Stimulated activated memory B cell treated with anti-CD40 and anti-IgM and Interleukin-4, amounts not matched to agents 10 μg/mL and 1 μg/mL and 100 μg/mL, for 72 hours (primary cell): ENCODE measurements at regions not wholly inside any gene's neighbourhood (a gene's known extent, or its start where the extent isn't known, plus 50 kb on each side); places are given as distances from the start of the nearest gene placed in this dataset.
"Not testable (repeated sequence)": the region's sequence is repeated elsewhere in the genome, so short reads cannot be mapped to it uniquely, and the experiment has no call there.

ENCODE experiments used
- ATAC-seq: fragments of 150-1000 bp; cut with Tn5 transposase; 2 replicates; pipeline ENCODE4 v1.10.0; 2021
- H3K27ac Mint-ChIP-seq: one replicate; pipeline ENCODE4 v1.8.0; 2022; ENCODE audit warnings: mild to moderate bottlenecking, mixed read lengths
- H3K27me3 Mint-ChIP-seq: one replicate; pipeline ENCODE4 v1.8.0; 2022; ENCODE audit warnings: mixed read lengths
- H3K36me3 Mint-ChIP-seq: one replicate; pipeline ENCODE4 v1.8.0; 2022; ENCODE audit warnings: mixed read lengths
- H3K4me1 Mint-ChIP-seq: one replicate; pipeline ENCODE4 v1.8.0; 2022; ENCODE audit warnings: mixed read lengths
- H3K4me3 Mint-ChIP-seq: one replicate; pipeline ENCODE4 v1.8.0; 2022; ENCODE audit warnings: mild to moderate bottlenecking, moderate library complexity, mixed read lengths
- H3K9me3 Mint-ChIP-seq: one replicate; pipeline ENCODE4 v1.8.0; 2022; ENCODE audit warnings: mixed read lengths

DNA sequence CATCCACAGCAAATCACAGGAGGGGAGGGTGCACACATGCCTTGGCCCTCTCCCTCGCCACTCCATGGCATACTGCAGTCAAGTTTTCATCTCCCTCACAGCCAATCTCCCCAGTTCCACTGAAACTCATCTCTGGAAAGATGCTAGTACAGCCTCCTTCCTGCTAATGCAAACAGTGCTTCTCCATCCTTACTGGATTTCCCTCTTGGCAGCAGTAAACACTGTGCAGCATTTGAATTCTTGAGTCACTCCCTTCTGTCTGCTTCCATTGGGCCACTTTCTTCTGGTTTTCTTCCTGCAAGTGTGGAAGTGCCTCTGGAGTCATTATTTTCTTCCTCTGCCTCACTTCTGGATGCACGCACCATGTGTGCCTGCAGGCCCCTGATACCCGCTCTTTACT is 460.3 kb downstream of the QKI start:
- Mint-ChIP-seq H3K9me3 (no peaks in the 10 kb centered on the region), H3K4me1 (no peaks in the 10 kb centered on the region), H3K4me3 (no peak overlapping the region), H3K27me3 (peaks cover 31% of the 10 kb centered on the region), H3K36me3 (no peaks in the 10 kb centered on the region), H3K27ac (no peak overlapping the region)
- ATAC-seq = no peak

DNA sequence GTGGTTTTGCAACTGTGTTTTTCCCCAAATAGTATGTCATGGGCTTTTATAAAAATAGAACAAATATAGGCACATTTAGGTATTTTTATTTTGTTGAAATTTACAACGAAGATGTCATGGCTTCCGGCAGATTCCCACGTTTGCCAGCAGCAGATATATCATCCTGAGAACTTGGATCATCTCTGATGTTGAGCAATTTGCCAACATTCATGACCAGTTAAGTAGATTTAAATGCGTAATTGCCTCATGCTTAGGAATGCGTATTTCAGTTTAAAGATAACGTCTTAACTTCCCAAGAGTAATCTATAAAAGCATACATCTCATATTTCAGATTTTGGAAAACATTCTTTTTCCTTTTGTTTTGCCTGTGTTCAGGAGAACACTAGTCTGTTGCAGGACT is 457.8 kb downstream of the QKI start:
- H3K4me1 Mint-ChIP-seq = no peaks in the 10 kb centered on the region
- ATAC-seq = no peak
- peaks cover 29% of the 10 kb centered on the region for H3K27me3 Mint-ChIP-seq
- H3K9me3 Mint-ChIP-seq = no peaks in the 10 kb centered on the region
- H3K4me3 Mint-ChIP-seq = no peak overlapping the region
- H3K27ac Mint-ChIP-seq = no peak overlapping the region
- H3K36me3 Mint-ChIP-seq = no peaks in the 10 kb centered on the region

DNA sequence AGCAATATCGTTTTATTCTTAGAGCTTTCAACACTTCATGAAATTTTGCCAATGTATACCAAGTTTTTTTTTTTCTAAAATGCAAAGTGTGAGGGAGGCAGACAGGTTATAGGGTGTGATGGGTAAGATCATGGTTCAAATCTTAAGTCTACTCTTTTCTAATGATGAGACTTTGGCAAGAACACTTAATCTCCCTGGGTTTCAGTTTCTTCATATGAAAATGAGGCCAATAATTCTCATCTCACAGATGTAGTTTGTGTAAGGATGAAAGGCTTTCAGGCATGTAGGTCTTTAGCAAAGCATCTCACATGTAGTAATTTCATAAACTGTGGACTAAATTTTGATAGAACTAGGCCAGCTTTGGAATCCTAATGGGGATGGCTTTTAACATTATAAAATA is 457.1 kb downstream of the QKI start:
- Mint-ChIP-seq H3K4me3 (no peak overlapping the region), H3K27me3 (peaks cover 35% of the 10 kb centered on the region), H3K9me3 (no peaks in the 10 kb centered on the region), H3K27ac (no peak overlapping the region), H3K36me3 (no peaks in the 10 kb centered on the region), H3K4me1 (no peaks in the 10 kb centered on the region)
- ATAC-seq = no peak

DNA sequence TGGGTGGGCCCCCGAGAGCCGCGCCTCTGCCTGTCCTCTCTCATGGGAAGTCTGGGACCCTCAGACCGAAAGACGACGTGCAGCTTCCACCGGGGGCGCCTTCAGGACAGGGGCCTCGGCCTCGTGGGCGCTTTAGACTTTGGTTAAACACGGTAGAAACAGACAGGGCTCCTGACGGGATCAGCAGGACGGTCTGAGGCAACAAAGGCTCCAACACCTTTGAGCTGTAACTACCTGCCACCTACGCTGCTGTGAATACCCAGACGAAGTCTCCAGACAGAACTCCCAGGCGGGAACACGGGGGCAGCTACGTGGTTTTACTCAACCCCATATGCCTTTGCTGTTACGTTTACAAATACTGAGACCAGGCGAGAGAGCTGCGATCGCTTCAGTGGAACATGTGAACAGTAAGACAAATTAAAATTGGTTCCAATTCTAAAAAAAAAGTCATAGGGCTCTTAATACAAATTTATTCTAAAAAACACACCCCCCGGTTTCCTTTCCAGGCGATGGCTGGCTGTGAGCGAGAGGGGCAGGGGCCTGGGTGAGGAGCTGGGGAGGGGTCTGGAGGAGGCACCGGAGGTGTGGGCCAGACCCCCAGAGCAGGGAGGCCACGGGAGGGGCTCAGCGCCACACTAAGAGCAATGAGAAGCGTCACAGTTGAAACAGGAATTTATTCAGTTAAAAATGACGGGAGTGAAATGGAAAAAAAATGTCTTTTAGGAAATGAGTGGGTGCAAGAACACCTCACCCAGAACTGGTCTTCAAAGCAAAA is 453.2 kb downstream of the QKI start:
- H3K27me3 Mint-ChIP-seq = peaks cover 32% of the 10 kb centered on the region
- no peak overlapping the region for H3K27ac Mint-ChIP-seq
- H3K36me3 Mint-ChIP-seq = no peaks in the 10 kb centered on the region
- no peaks in the 10 kb centered on the region for H3K4me1 Mint-ChIP-seq
- no peak for ATAC-seq
- no peaks in the 10 kb centered on the region for H3K9me3 Mint-ChIP-seq
- H3K4me3 Mint-ChIP-seq = no peak overlapping the region

DNA sequence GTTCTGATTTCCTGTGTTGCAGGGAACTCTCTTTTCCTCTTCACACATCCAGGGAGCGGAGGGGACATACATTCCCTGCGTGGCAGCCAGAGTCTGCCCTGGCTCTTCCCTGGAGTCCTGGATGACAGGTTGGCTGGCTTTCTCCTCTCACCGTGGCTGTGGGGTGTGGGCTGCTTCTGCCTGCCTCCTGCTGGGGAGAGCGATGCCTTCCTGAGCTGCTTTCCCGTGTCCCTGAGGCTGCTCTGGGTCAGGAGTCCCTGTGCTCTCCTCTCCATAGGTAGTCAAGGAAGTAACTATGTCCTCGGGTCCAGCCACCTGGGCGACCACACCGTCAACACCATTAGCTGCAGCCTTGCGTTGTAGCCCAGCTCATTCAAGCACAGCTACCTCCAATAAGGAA is 451.7 kb downstream of the QKI start:
- Mint-ChIP-seq H3K27ac (no peak overlapping the region), H3K4me3 (no peak overlapping the region), H3K27me3 (peaks cover 43% of the 10 kb centered on the region), H3K36me3 (no peaks in the 10 kb centered on the region), H3K4me1 (no peaks in the 10 kb centered on the region), H3K9me3 (no peaks in the 10 kb centered on the region)
- ATAC-seq = no peak

- no peak overlapping the region for H3K27ac Mint-ChIP-seq
- no peaks in the 10 kb centered on the region for H3K36me3 Mint-ChIP-seq
- H3K9me3 Mint-ChIP-seq = no peaks in the 10 kb centered on the region
- no peak overlapping the region for H3K4me3 Mint-ChIP-seq
- peaks cover 43% of the 10 kb centered on the region for H3K27me3 Mint-ChIP-seq
- H3K4me1 Mint-ChIP-seq = peaks cover 7% of the 10 kb centered on the region
- ATAC-seq = no peak
These were observed 449.0 kb downstream of the QKI start for GRCh38 chr6:163863565-163863964.

DNA sequence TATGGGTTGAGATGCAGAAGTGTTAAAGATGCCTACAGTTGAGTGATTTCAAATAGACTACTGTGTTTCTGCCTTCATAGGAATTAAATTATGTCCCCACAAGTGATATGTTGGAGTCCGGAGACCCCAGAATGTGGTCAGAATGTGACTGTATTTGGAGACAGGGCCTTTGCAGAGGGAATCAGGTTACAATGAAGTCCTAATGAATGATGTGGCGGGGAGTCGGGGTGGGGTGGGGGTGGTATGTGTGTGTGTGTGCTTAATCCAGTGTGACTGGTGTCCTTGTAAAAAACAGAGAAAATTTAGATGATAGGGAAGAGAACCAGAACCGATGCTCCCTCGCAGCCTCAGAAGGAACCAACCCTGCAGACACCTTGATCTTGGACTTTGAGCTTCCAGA is 448.2 kb downstream of the QKI start:
- peaks cover 39% of the 10 kb centered on the region for H3K27me3 Mint-ChIP-seq
- H3K9me3 Mint-ChIP-seq = no peaks in the 10 kb centered on the region
- H3K36me3 Mint-ChIP-seq = no peaks in the 10 kb centered on the region
- H3K4me1 Mint-ChIP-seq = peaks cover 7% of the 10 kb centered on the region
- no peak for ATAC-seq
- H3K27ac Mint-ChIP-seq = no peak overlapping the region
- H3K4me3 Mint-ChIP-seq = no peak overlapping the region

DNA sequence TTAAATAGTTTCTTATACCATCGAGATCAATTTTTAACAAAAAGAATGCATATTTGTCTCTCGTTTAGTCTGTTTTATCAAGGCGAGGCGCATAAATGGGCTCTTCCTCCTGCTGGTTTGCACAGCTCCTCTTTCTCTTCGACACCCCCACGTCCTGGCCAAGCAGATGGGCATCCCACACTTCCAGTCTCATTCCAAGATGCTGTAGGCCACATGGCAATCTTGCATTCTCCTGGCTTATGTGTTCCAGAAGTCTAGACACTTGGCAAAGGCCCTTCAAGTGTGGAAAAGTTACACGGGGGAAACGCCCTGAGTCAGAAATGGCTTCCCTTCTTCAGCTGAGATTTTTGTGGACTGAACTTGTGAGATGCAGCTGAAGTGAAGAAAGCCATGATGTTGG is 447.1 kb downstream of the QKI start:
- H3K4me1 Mint-ChIP-seq = peaks cover 7% of the 10 kb centered on the region
- no peak for ATAC-seq

GRCh38 chr6:163860287-163861081 is 446.0 kb downstream of the QKI start:
- Mint-ChIP-seq H3K36me3 (no peaks in the 10 kb centered on the region), H3K4me1 (peaks cover 7% of the 10 kb centered on the region), H3K27me3 (peaks cover 19% of the 10 kb centered on the region), H3K27ac (no peak overlapping the region), H3K9me3 (no peaks in the 10 kb centered on the region), H3K4me3 (no peak overlapping the region)
- no peak for ATAC-seq

More for the DNA sequence above, 447.1 kb downstream of the QKI start:
- H3K36me3 Mint-ChIP-seq = no peaks in the 10 kb centered on the region
- H3K9me3 Mint-ChIP-seq = no peaks in the 10 kb centered on the region
- H3K27ac Mint-ChIP-seq = no peak overlapping the region
- H3K4me3 Mint-ChIP-seq = no peak overlapping the region
- peaks cover 28% of the 10 kb centered on the region for H3K27me3 Mint-ChIP-seq

DNA sequence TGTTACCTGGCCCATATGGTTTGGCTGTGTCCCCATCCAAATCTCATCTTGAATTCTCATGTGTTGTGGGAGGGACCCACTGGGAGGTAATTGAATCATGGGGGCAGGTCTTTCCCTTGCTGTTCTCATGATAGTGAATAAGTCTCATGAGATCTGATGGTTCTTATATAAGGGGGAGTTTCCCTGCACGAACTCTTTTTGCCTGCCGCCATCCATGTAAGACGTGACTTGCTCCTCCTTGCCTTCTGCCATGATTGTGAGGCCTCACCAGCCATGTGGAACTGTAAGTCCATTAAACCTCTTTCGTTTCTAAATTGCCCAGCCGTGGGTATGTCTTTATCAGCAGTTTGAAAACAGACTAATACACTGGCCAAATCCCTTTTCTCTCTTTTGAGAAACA is 444.4 kb downstream of the QKI start:
- H3K27me3 Mint-ChIP-seq = peaks cover 20% of the 10 kb centered on the region
- not testable (repeated sequence) for H3K36me3 Mint-ChIP-seq, H3K4me3 Mint-ChIP-seq, H3K4me1 Mint-ChIP-seq, H3K9me3 Mint-ChIP-seq, ATAC-seq, H3K27ac Mint-ChIP-seq

GRCh38 chr6:163857421-163857820 is 442.9 kb downstream of the QKI start:
- Mint-ChIP-seq H3K27ac (no peak overlapping the region), H3K27me3 (peaks cover 20% of the 10 kb centered on the region), H3K4me3 (no peak overlapping the region), H3K36me3 (no peaks in the 10 kb centered on the region), H3K9me3 (no peaks in the 10 kb centered on the region), H3K4me1 (peaks cover 7% of the 10 kb centered on the region)
- ATAC-seq = no peak

GRCh38 chr6:163850874-163851273 is 436.4 kb downstream of the QKI start:
- peaks cover 4% of the 10 kb centered on the region for H3K9me3 Mint-ChIP-seq
- ATAC-seq = no peak
- H3K4me3 Mint-ChIP-seq = no peak overlapping the region
- H3K27me3 Mint-ChIP-seq = peaks cover 9% of the 10 kb centered on the region
- H3K4me1 Mint-ChIP-seq = no peaks in the 10 kb centered on the region
- no peak overlapping the region for H3K27ac Mint-ChIP-seq
- H3K36me3 Mint-ChIP-seq = peaks cover 13% of the 10 kb centered on the region

DNA sequence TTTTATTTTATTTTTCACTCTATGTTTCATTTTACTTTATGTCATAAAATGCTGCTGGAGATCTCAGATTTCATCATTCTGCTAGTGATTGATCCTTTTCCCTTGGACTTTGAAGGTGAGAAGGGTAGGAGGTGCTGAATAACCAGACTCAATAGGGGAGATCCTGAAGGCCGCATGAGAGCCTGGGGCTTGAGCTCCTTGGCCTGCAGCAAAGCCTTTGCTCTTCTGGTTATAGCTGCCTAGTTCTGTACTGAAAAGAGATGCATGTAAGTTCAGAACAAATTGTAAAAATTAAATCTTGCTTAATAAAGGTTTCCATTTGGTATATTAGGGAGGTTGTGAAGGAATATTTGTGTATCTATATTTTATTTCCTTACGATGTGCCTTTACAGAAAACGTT is 430.2 kb downstream of the QKI start:
- H3K27me3 Mint-ChIP-seq = no peaks in the 10 kb centered on the region
- H3K4me3 Mint-ChIP-seq = no peak overlapping the region
- no peaks in the 10 kb centered on the region for H3K36me3 Mint-ChIP-seq
- H3K27ac Mint-ChIP-seq = no peak overlapping the region
- H3K4me1 Mint-ChIP-seq = no peaks in the 10 kb centered on the region
- ATAC-seq = no peak
- H3K9me3 Mint-ChIP-seq = peaks cover 12% of the 10 kb centered on the region

GRCh38 chr6:163844357-163844756 is 429.8 kb downstream of the QKI start:
- Mint-ChIP-seq H3K36me3 (no peaks in the 10 kb centered on the region), H3K4me3 (no peak overlapping the region), H3K9me3 (peaks cover 12% of the 10 kb centered on the region), H3K4me1 (no peaks in the 10 kb centered on the region), H3K27ac (no peak overlapping the region), H3K27me3 (no peaks in the 10 kb centered on the region)
- ATAC-seq = no peak

- no peak overlapping the region for H3K27ac Mint-ChIP-seq
- no peaks in the 10 kb centered on the region for H3K4me1 Mint-ChIP-seq
- peaks cover 12% of the 10 kb centered on the region for H3K9me3 Mint-ChIP-seq
- no peak overlapping the region for H3K4me3 Mint-ChIP-seq
- ATAC-seq = no peak
- no peaks in the 10 kb centered on the region for H3K27me3 Mint-ChIP-seq
- no peaks in the 10 kb centered on the region for H3K36me3 Mint-ChIP-seq
These were observed 428.7 kb downstream of the QKI start for GRCh38 chr6:163843218-163843617.

GRCh38 chr6:163842467-163842866 is 427.9 kb downstream of the QKI start:
- H3K27ac Mint-ChIP-seq = no peak overlapping the region
- ATAC-seq = no peak
- no peaks in the 10 kb centered on the region for H3K4me1 Mint-ChIP-seq
- no peak overlapping the region for H3K4me3 Mint-ChIP-seq
- peaks cover 12% of the 10 kb centered on the region for H3K9me3 Mint-ChIP-seq
- no peaks in the 10 kb centered on the region for H3K36me3 Mint-ChIP-seq
- H3K27me3 Mint-ChIP-seq = no peaks in the 10 kb centered on the region
